ENCODE measurements at regions not wholly inside any gene's neighbourhood (a gene's known extent, or its start where the extent isn't known, plus 50 kb on each side); places are given as distances from the start of the nearest gene placed in this dataset.

DNA sequence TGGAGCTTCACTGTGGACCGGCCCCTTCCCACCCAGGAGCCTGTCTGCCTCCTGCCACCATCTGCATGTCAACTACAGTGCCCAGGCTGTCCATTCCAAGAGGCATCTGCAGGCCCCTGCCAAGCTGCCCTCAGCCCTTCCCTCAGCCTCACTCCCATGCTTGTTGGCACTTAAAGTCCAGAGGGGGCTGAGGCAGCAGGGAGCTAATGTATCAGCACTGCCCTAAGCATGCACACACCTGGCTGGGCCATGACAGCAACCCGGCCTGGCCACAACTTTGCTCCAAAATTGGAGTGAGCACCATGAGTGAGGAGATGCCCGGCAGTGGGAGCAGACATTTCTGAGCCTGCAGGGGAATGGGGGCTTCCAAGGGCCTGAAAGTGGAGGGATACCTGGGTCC is 417.5 kb upstream of the GRM3 start:
- Histone ChIP-seq H3K36me3 (ENCODE audit: control insufficient read depth, insufficient read depth, low read length) (no peaks in the 10 kb centered on the region), H3K27me3 (ENCODE audit: control insufficient read depth, insufficient read depth, low read length) (no peaks in the 10 kb centered on the region), H2AFZ (ENCODE audit: low read length) (no peak overlapping the region), H3K4me3 (replicated peaks in 1 of 4; ENCODE audit: control extremely low read depth in 1 of 4, insufficient read depth in 1 of 4, low read depth in 3 of 4, low read length in 4 of 4) (no peak overlapping the region), H3K27ac (ENCODE audit: insufficient read depth, low read length) (no peak overlapping the region), H3K9ac (ENCODE audit: insufficient read depth, low read length) (no peak overlapping the region), H3K9me3 (ENCODE audit: control insufficient read depth, insufficient read depth, low read depth, low read length) (no peaks in the 10 kb centered on the region), H3K79me2 (ENCODE audit: control insufficient read depth, insufficient read depth, low read length) (no peaks in the 10 kb centered on the region), H3K4me1 (ENCODE audit: control insufficient read depth, extremely low read depth, insufficient read depth, low read length) (no peaks in the 10 kb centered on the region), H3K4me2 (ENCODE audit: extremely low read depth, insufficient read depth, low read length) (no peak overlapping the region), H4K20me1 (ENCODE audit: control insufficient read depth, extremely low read depth, insufficient read depth, low read length) (no peaks in the 10 kb centered on the region)
- TF ChIP-seq CTCF (conservative IDR thresholded peaks at IDR 0.05 in 1 of 2, IDR thresholded peaks at IDR 0.05 in 1 of 2; ENCODE audit: low read depth in 1 of 2, low read length in 2 of 2), result no peak
- TF ChIP-seq EZH2 (IDR thresholded peaks at IDR 0.05; ENCODE audit: low read length, missing control alignments), result no peak
- DNase-seq (ENCODE audit: low read depth in 2 of 2), result no peak

DNA sequence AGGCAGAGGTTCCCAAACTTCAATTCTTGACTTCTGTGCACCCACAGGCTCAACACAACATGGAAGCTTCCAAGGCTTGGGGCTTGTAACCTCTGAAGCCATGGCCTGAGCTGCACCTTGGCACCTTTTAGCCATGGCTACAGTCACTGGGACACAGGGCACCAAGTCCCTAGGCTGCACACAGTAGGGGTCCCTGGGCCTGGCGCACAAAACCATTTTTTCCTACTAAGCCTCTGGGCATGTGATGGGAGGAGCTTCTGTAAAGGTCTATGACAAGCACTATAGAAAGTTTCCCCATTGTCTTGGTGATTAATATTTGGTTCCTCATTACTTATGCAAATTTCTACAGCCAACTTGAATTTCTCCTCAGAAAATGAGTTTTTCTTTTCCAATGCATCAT is 420.9 kb upstream of the GRM3 start:
- Histone ChIP-seq H2AFZ (ENCODE audit: low read length) (no peak overlapping the region), H3K27ac (ENCODE audit: insufficient read depth, low read length) (no peak overlapping the region), H4K20me1 (ENCODE audit: control insufficient read depth, extremely low read depth, insufficient read depth, low read length) (no peaks in the 10 kb centered on the region), H3K4me2 (ENCODE audit: extremely low read depth, insufficient read depth, low read length) (no peak overlapping the region), H3K4me3 (replicated peaks in 1 of 4; ENCODE audit: control extremely low read depth in 1 of 4, insufficient read depth in 1 of 4, low read depth in 3 of 4, low read length in 4 of 4) (no peak overlapping the region), H3K36me3 (ENCODE audit: control insufficient read depth, insufficient read depth, low read length) (no peaks in the 10 kb centered on the region), H3K9ac (ENCODE audit: insufficient read depth, low read length) (no peak overlapping the region), H3K27me3 (ENCODE audit: control insufficient read depth, insufficient read depth, low read length) (no peaks in the 10 kb centered on the region), H3K4me1 (ENCODE audit: control insufficient read depth, extremely low read depth, insufficient read depth, low read length) (no peaks in the 10 kb centered on the region), H3K9me3 (ENCODE audit: control insufficient read depth, insufficient read depth, low read depth, low read length) (no peaks in the 10 kb centered on the region), H3K79me2 (ENCODE audit: control insufficient read depth, insufficient read depth, low read length) (no peaks in the 10 kb centered on the region)
- DNase-seq (ENCODE audit: low read depth in 2 of 2), result no peak
- TF ChIP-seq EZH2 (IDR thresholded peaks at IDR 0.05; ENCODE audit: low read length, missing control alignments) (no peak), CTCF (conservative IDR thresholded peaks at IDR 0.05 in 1 of 2, IDR thresholded peaks at IDR 0.05 in 1 of 2; ENCODE audit: low read depth in 1 of 2, low read length in 2 of 2) (no peak)

GRCh38 chr7:86214734-86215133 is 429.0 kb upstream of the GRM3 start:
- H3K9me3 ChIP-seq (ENCODE audit: control insufficient read depth, insufficient read depth, low read depth, low read length), result no peaks in the 10 kb centered on the region
- H3K4me2 ChIP-seq (ENCODE audit: extremely low read depth, insufficient read depth, low read length), result no peak overlapping the region
- TF ChIP-seq EZH2 (IDR thresholded peaks at IDR 0.05; ENCODE audit: low read length, missing control alignments) (no peak), CTCF (conservative IDR thresholded peaks at IDR 0.05 in 1 of 2, IDR thresholded peaks at IDR 0.05 in 1 of 2; ENCODE audit: low read depth in 1 of 2, low read length in 2 of 2) (no peak)
- no peaks in the 10 kb centered on the region for H3K36me3 ChIP-seq (ENCODE audit: control insufficient read depth, insufficient read depth, low read length)
- no peaks in the 10 kb centered on the region for H3K4me1 ChIP-seq (ENCODE audit: control insufficient read depth, extremely low read depth, insufficient read depth, low read length)
- H2AFZ ChIP-seq (ENCODE audit: low read length), result no peak overlapping the region
- no peak overlapping the region for H3K4me3 ChIP-seq (replicated peaks in 1 of 4; ENCODE audit: control extremely low read depth in 1 of 4, insufficient read depth in 1 of 4, low read depth in 3 of 4, low read length in 4 of 4)
- no peaks in the 10 kb centered on the region for H3K79me2 ChIP-seq (ENCODE audit: control insufficient read depth, insufficient read depth, low read length)
- H3K27me3 ChIP-seq (ENCODE audit: control insufficient read depth, insufficient read depth, low read length), result no peaks in the 10 kb centered on the region
- H3K9ac ChIP-seq (ENCODE audit: insufficient read depth, low read length), result no peak overlapping the region
- no peaks in the 10 kb centered on the region for H4K20me1 ChIP-seq (ENCODE audit: control insufficient read depth, extremely low read depth, insufficient read depth, low read length)
- H3K27ac ChIP-seq (ENCODE audit: insufficient read depth, low read length), result no peak overlapping the region
- DNase-seq (ENCODE audit: low read depth in 2 of 2), result no peak
